ENCODE measurements at regions not wholly inside any gene's neighbourhood (a gene's known extent, or its start where the extent isn't known, plus 50 kb on each side); places are given as distances from the start of the nearest gene placed in this dataset.

GRCh38 chr11:92439133-92439532 lies 214.5 kb downstream of the FAT3 start:
- Mint-ChIP-seq H3K4me1 (no peaks in the 10 kb centered on the region), H3K4me3 (no peak overlapping the region), H3K27me3 (no peaks in the 10 kb centered on the region), H3K9me3 (no peaks in the 10 kb centered on the region), H3K36me3 (ENCODE audit: low read depth) (no peaks in the 10 kb centered on the region), H3K27ac (no peak overlapping the region)
- intact Hi-C loops (cut with micrococcal nuclease): no loop called here
- ATAC-seq (ENCODE audit: low read depth) (no peak), DNase-seq (no peak)
- POLR2A ChIA-PET: no interaction called here
- TF ChIP-seq, protein P1, sequence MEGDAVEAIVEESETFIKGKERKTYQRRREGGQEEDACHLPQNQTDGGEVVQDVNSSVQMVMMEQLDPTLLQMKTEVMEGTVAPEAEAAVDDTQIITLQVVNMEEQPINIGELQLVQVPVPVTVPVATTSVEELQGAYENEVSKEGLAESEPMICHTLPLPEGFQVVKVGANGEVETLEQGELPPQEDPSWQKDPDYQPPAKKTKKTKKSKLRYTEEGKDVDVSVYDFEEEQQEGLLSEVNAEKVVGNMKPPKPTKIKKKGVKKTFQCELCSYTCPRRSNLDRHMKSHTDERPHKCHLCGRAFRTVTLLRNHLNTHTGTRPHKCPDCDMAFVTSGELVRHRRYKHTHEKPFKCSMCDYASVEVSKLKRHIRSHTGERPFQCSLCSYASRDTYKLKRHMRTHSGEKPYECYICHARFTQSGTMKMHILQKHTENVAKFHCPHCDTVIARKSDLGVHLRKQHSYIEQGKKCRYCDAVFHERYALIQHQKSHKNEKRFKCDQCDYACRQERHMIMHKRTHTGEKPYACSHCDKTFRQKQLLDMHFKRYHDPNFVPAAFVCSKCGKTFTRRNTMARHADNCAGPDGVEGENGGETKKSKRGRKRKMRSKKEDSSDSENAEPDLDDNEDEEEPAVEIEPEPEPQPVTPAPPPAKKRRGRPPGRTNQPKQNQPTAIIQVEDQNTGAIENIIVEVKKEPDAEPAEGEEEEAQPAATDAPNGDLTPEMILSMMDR (IDR thresholded peaks at IDR 0.05): no peak
- CTCF ChIA-PET: no interaction called here

DNA sequence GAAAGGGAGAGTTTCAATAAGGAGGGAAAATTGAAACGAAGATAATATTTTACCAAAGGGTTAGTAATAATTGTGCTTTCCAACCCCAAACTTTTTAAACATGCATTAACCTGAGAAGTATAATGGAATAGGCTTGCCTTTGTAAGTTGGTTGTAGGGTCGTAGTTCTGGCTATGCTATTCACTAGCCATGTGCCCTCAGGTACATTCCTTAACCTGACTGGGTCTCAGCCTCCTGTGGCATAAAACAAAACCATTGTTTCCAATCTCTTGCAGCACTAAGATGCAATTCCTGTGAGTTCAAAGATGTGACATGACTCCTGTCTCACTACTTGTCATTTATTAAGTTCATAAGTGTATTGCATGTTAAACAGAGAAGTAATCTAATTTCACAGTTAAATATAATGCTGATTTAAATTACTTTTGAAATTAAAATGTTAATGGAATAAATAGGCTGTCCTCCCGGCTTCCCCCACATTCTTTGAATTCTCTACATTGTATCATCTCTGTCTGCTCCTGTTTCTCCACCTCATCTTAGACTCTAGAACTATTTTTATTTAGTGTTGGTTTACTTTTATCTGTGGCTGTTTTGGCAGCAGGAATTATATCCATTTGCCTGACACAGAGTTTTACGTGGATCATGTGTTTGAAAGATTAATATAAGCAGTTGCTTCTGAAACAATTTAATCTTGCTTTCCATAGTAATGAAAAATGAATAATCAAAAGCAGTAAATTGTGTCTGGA lies 216.3 kb downstream of the FAT3 start:
- H3K4me1 Mint-ChIP-seq: no peaks in the 10 kb centered on the region
- TF ChIP-seq, protein P1 (IDR thresholded peaks at IDR 0.05): no peak
- intact Hi-C loops (cut with micrococcal nuclease): no loop called here
- no peak for DNase-seq
- no peak overlapping the region for H3K4me3 Mint-ChIP-seq
- no peaks in the 10 kb centered on the region for H3K9me3 Mint-ChIP-seq
- ChIA-PET POLR2A (no interaction called here), CTCF (no interaction called here)
- no peaks in the 10 kb centered on the region for H3K36me3 Mint-ChIP-seq (ENCODE audit: low read depth)
- no peaks in the 10 kb centered on the region for H3K27me3 Mint-ChIP-seq
- ATAC-seq (ENCODE audit: low read depth): no peak
- no peak overlapping the region for H3K27ac Mint-ChIP-seq

DNA sequence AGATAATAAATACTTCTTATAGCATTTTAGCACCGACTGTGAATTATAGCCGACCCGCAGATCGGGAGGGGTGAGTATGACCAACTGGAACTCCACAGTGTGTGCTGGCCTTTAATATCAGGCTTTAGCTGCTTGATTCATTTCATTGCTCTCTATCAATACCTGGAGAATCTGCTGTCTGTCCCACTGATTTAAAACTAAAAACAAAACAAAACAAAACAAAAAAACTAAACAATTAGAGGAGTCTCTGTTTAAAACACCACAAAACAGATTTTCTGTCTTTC lies 216.8 kb downstream of the FAT3 start:
- H3K27me3 Mint-ChIP-seq: no peaks in the 10 kb centered on the region
- POLR2A ChIA-PET: no interaction called here
- no peaks in the 10 kb centered on the region for H3K36me3 Mint-ChIP-seq (ENCODE audit: low read depth)
- H3K4me3 Mint-ChIP-seq: no peak overlapping the region
- TF ChIP-seq, protein P1 (IDR thresholded peaks at IDR 0.05): no peak
- intact Hi-C loops (cut with micrococcal nuclease): no loop called here
- H3K27ac Mint-ChIP-seq: no peak overlapping the region
- H3K9me3 Mint-ChIP-seq: no peaks in the 10 kb centered on the region
- no peaks in the 10 kb centered on the region for H3K4me1 Mint-ChIP-seq
- CTCF ChIA-PET: no interaction called here
- ATAC-seq (ENCODE audit: low read depth) (no peak), DNase-seq (no peak)

GRCh38 chr11:92443199-92443598 lies 218.6 kb downstream of the FAT3 start:
- intact Hi-C loops (cut with micrococcal nuclease): no loop called here
- TF ChIP-seq, protein P1 (IDR thresholded peaks at IDR 0.05): no peak
- H3K9me3 Mint-ChIP-seq: no peaks in the 10 kb centered on the region
- no peak overlapping the region for H3K4me3 Mint-ChIP-seq
- H3K27ac Mint-ChIP-seq: no peak overlapping the region
- no peak for DNase-seq
- POLR2A ChIA-PET: interaction anchor here (0.5 kb wide), 1 partner anchor 175 kb away, joined by 3 read pairs; no protein-coding TSS in a partner anchor
- CTCF ChIA-PET: no interaction called here
- ATAC-seq (ENCODE audit: low read depth): no peak
- no peaks in the 10 kb centered on the region for H3K36me3 Mint-ChIP-seq (ENCODE audit: low read depth)
- H3K27me3 Mint-ChIP-seq: no peaks in the 10 kb centered on the region
- H3K4me1 Mint-ChIP-seq: no peaks in the 10 kb centered on the region

DNA sequence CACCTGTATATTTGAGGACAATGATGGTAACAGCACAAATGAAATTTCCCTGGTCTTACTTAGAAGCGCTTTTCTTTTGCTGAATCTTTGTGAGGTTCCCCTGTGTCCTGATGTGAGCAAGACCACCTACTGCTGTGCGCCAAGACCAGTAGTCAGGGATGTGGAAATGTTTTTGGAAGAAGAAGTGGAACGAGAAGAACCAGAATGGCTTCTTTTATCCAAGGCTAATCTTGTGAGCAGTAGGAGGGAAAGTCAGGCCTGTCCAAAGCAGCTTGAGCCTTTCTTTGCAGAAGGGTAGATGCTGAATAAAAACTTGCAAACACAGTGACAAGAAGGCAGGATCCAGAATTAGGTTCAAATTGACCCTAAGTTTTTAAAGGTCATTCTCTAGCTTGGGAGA lies 223.0 kb downstream of the FAT3 start:
- ChIA-PET POLR2A (no interaction called here), CTCF (no interaction called here)
- Mint-ChIP-seq H3K9me3 (no peaks in the 10 kb centered on the region), H3K27ac (no peak overlapping the region), H3K36me3 (ENCODE audit: low read depth) (no peaks in the 10 kb centered on the region), H3K4me3 (no peak overlapping the region), H3K4me1 (no peaks in the 10 kb centered on the region), H3K27me3 (no peaks in the 10 kb centered on the region)
- DNase-seq: no peak
- TF ChIP-seq, protein P1 (IDR thresholded peaks at IDR 0.05): no peak
- no peak for ATAC-seq (ENCODE audit: low read depth)
- intact Hi-C loops (cut with micrococcal nuclease): no loop called here

All from activated B cell treated with CpG ODN at 0.5 μM for 24 hours (primary cell).